Mesenchymal stem cell (in vitro differentiated cells and primary cell): ENCODE measurements at regions not wholly inside any gene's neighbourhood (a gene's known extent, or its start where the extent isn't known, plus 50 kb on each side); places are given as distances from the start of the nearest gene placed in this dataset.

Source experiments
- DNase-seq: peaks from one replicate; pipeline ENCODE4 v3.0.0-alpha.2; 2013
- H2AFZ ChIP-seq: one replicate; pipeline ENCODE4 v1.6.1; 2013; ENCODE audit warnings: low read depth, mild to moderate bottlenecking, control low read depth, inconsistent platforms, low read length, moderate library complexity
- H2AK5ac ChIP-seq: 2 replicates; pipeline ENCODE4 v1.6.1; 2013; ENCODE audit warnings: low read length, moderate library complexity, mild to moderate bottlenecking, inconsistent platforms; ENCODE audit not compliant: severe bottlenecking
- H2BK120ac ChIP-seq: one replicate; pipeline ENCODE4 v1.6.1; 2013; ENCODE audit warnings: low read depth, mild to moderate bottlenecking, inconsistent platforms, low read length, moderate library complexity
- H2BK12ac ChIP-seq, 2 experiments: one replicate each; pipeline ENCODE4 v1.6.1; 2013; ENCODE audit warnings: inconsistent platforms in 2 of 2, low read length in 2 of 2, mild to moderate bottlenecking in 2 of 2, moderate library complexity in 2 of 2, control low read depth in 1 of 2
- H2BK15ac ChIP-seq: one replicate; pipeline ENCODE4 v1.6.1; 2013; ENCODE audit warnings: mild to moderate bottlenecking, low read depth, inconsistent platforms; ENCODE audit not compliant: poor library complexity, severe bottlenecking
- H2BK5ac ChIP-seq: 2 replicates; pipeline ENCODE4 v1.6.1; 2013; ENCODE audit warnings: low read depth, mild to moderate bottlenecking, low read length, control low read depth, inconsistent platforms; ENCODE audit not compliant: poor library complexity, severe bottlenecking
- H3K14ac ChIP-seq, 2 experiments: one replicate each; pipeline ENCODE4 v1.6.1; 2013; ENCODE audit warnings: inconsistent platforms in 2 of 2, low read length in 2 of 2, control low read depth in 1 of 2, mild to moderate bottlenecking in 1 of 2, moderate library complexity in 1 of 2
- H3K18ac ChIP-seq, 2 experiments: one replicate each; pipeline ENCODE4 v1.6.1; 2013; ENCODE audit warnings: inconsistent platforms in 2 of 2, low read length in 2 of 2, control low read depth in 1 of 2, low read depth in 1 of 2, mild to moderate bottlenecking in 1 of 2
- H3K23ac ChIP-seq, 2 experiments: one replicate each; pipeline ENCODE4 v1.6.1; 2013; ENCODE audit warnings: inconsistent platforms in 2 of 2, low read length in 2 of 2, mild to moderate bottlenecking in 2 of 2, moderate library complexity in 2 of 2, control low read depth in 1 of 2
- H3K27ac ChIP-seq: 2 replicates; pipeline ENCODE4 v1.5.1; 2013; ENCODE audit warnings: mild to moderate bottlenecking, moderate library complexity, low read length, control low read depth, inconsistent platforms; ENCODE audit not compliant: poor library complexity, severe bottlenecking
- H3K27me3 ChIP-seq, 2 experiments: 2 replicates each; pipeline versions ENCODE4 v1.6.1 to v1.7.0; 2013; ENCODE audit warnings: low read length in 2 of 2, mild to moderate bottlenecking in 2 of 2, moderate library complexity in 2 of 2, control low read depth in 1 of 2, inconsistent platforms in 1 of 2; ENCODE audit not compliant: control insufficient read depth in 1 of 2, insufficient read depth in 1 of 2
- H3K36me3 ChIP-seq, 2 experiments: 2 replicates each; pipeline versions ENCODE4 v1.6.1 to v1.7.0; 2013; ENCODE audit warnings: low read length in 2 of 2, control low read depth in 1 of 2, inconsistent platforms in 1 of 2, low read depth in 1 of 2, mild to moderate bottlenecking in 1 of 2; ENCODE audit not compliant: insufficient read depth in 2 of 2, control insufficient read depth in 1 of 2
- H3K4ac ChIP-seq, 2 experiments: one replicate each; pipeline ENCODE4 v1.6.1; 2013; ENCODE audit warnings: inconsistent platforms in 2 of 2, low read length in 2 of 2, mild to moderate bottlenecking in 2 of 2, moderate library complexity in 2 of 2, control low read depth in 1 of 2, low read depth in 1 of 2
- H3K4me1 ChIP-seq: 2 replicates; pipeline ENCODE4 v1.6.1; 2013; ENCODE audit warnings: low read depth, low read length, control low read depth; ENCODE audit not compliant: control insufficient read depth, insufficient read depth
- H3K4me2 ChIP-seq: 2 replicates; pipeline ENCODE4 v1.6.1; 2013; ENCODE audit warnings: low read length, mild to moderate bottlenecking, inconsistent platforms; ENCODE audit not compliant: poor library complexity, severe bottlenecking
- H3K4me3 ChIP-seq, 2 experiments: 2 replicates each; pipeline versions ENCODE4 v1.5.1 to v1.7.0; 2013; ENCODE audit warnings: low read length in 2 of 2, mild to moderate bottlenecking in 2 of 2, control low read depth in 1 of 2, low read depth in 1 of 2; ENCODE audit not compliant: insufficient read depth in 1 of 2
- H3K79me1 ChIP-seq: replicated peaks from 2 replicates; pipeline ENCODE4 v1.6.1; 2013; ENCODE audit warnings: mild to moderate bottlenecking, control low read depth, low read length, inconsistent platforms; ENCODE audit not compliant: poor library complexity, severe bottlenecking
- H3K9ac ChIP-seq: 2 replicates; pipeline ENCODE4 v1.7.0; 2013; ENCODE audit warnings: mild to moderate bottlenecking, low read length, moderate library complexity
- H3K9me3 ChIP-seq: 2 replicates; pipeline ENCODE4 v1.7.0; 2013; ENCODE audit warnings: mild to moderate bottlenecking, low read length; ENCODE audit not compliant: control insufficient read depth
- H4K8ac ChIP-seq: one replicate; pipeline ENCODE4 v1.6.1; 2013; ENCODE audit warnings: inconsistent platforms, mild to moderate bottlenecking, low read length, moderate library complexity
- H4K91ac ChIP-seq: one replicate; pipeline ENCODE4 v1.6.1; 2013; ENCODE audit warnings: mild to moderate bottlenecking, low read length, inconsistent platforms
- WGBS: methylation state at CpG from one replicate; pipeline ENCODE4 v1.1.7; 2013; ENCODE audit warnings: mixed read lengths; 5-methylcytosine and 5-hydroxymethylcytosine counted together

DNA sequence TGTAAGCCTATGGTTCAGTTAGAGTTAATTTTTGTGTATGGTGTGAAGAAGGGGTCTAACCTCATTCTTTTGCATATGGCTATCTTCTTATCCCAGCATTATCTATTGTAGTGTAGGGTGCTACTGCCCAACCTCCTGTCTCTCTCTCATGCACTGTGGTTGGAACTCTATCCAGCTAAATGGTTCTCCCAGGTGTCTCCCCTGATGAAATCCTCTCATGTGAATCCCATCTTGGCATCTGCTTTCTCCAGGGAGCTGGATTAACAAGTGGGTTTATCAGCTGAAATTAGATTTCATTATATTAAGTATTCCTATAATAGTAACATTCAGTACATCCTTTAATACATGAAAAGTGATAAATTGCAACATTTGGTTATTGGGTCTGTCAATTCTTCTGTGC, 224.7 kb upstream of the SFRP2 start:
- no peak overlapping the region for H2AFZ ChIP-seq
- no peaks in the 10 kb centered on the region for H3K27me3 ChIP-seq
- H4K91ac ChIP-seq, result no peak overlapping the region
- no peak overlapping the region for H4K8ac ChIP-seq
- H2BK15ac ChIP-seq, result no peak overlapping the region
- H3K4me3 ChIP-seq, result no peak overlapping the region
- no peaks in the 10 kb centered on the region for H3K79me1 ChIP-seq
- no peak overlapping the region for H3K14ac ChIP-seq
- no peak overlapping the region for H2AK5ac ChIP-seq
- no peak overlapping the region for H3K23ac ChIP-seq
- no peak overlapping the region for H2BK5ac ChIP-seq
- H3K36me3 ChIP-seq, result no peaks in the 10 kb centered on the region
- no peak overlapping the region for H3K4ac ChIP-seq
- no peak overlapping the region for H3K9ac ChIP-seq
- no peak overlapping the region for H3K27ac ChIP-seq
- no peak overlapping the region for H2BK12ac ChIP-seq
- no peak overlapping the region for H2BK120ac ChIP-seq
- H3K4me2 ChIP-seq, result no peak overlapping the region
- DNase-seq, result no peak
- H3K9me3 ChIP-seq, result no peaks in the 10 kb centered on the region
- H3K18ac ChIP-seq, result no peak overlapping the region
- H3K4me1 ChIP-seq, result peaks cover under 1% of the 10 kb centered on the region

DNA sequence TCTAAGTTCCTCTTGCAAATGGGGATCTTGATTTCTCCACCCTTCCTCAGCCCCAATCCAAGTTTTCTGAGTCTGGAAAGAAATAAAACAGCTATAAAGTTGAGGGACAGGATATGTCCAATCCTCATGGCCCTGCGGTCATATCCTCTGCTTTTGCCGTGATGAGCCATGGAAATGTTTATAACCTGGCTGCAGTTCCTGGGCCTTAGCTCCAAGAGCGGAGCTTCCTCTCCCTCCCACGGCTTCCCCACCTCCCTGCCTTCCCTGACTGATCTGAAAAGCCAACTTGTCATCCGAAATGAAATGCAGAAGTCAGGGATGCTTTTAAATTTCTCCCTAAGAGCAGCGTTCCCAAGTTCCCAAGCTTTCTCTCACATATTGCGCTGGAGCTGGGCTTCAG, 221.5 kb upstream of the SFRP2 start:
- H3K9me3 ChIP-seq, result no peaks in the 10 kb centered on the region
- no peaks in the 10 kb centered on the region for H3K27me3 ChIP-seq
- no peak overlapping the region for H3K27ac ChIP-seq
- peak overlapping the region; percentile 65 for H3K9ac ChIP-seq
- no peak overlapping the region for H2AK5ac ChIP-seq
- no peak overlapping the region for H3K23ac ChIP-seq
- H3K18ac ChIP-seq, result no peak overlapping the region
- no peak overlapping the region for H3K4ac ChIP-seq
- H2BK15ac ChIP-seq, result no peak overlapping the region
- 89% methylated on average over 7 of the region's 7 CpGs for WGBS
- H2BK12ac ChIP-seq, result no peak overlapping the region
- no peak overlapping the region for H3K4me3 ChIP-seq
- H2BK120ac ChIP-seq, result no peak overlapping the region
- H3K14ac ChIP-seq, result no peak overlapping the region
- no peak overlapping the region for H2AFZ ChIP-seq
- no peak overlapping the region for H3K4me2 ChIP-seq
- H2BK5ac ChIP-seq, result no peak overlapping the region
- no peak for DNase-seq
- no peaks in the 10 kb centered on the region for H3K36me3 ChIP-seq
- H4K91ac ChIP-seq, result peak overlapping the region; percentile 83
- no peaks in the 10 kb centered on the region for H3K79me1 ChIP-seq
- H4K8ac ChIP-seq, result no peak overlapping the region
- no peaks in the 10 kb centered on the region for H3K4me1 ChIP-seq

GRCh38 chr4:154009788-154010187, 220.9 kb upstream of the SFRP2 start:
- Histone ChIP-seq H2BK5ac (no peak overlapping the region), H4K91ac (no peak overlapping the region), H3K4ac (no peak overlapping the region), H3K4me2 (no peak overlapping the region), H2AFZ (no peak overlapping the region), H3K27ac (no peak overlapping the region), H3K9ac (peak overlapping the region; percentile 65), H2BK12ac (no peak overlapping the region), H3K4me1 (peaks cover 3% of the 10 kb centered on the region), H3K27me3 (no peaks in the 10 kb centered on the region), H2BK120ac (no peak overlapping the region), H2BK15ac (no peak overlapping the region), H3K14ac (no peak overlapping the region), H3K18ac (no peak overlapping the region), H3K79me1 (no peaks in the 10 kb centered on the region), H3K36me3 (no peaks in the 10 kb centered on the region), H4K8ac (peak overlapping the region; percentile 57), H3K23ac (no peak overlapping the region), H3K4me3 (no peak overlapping the region), H3K9me3 (no peaks in the 10 kb centered on the region), H2AK5ac (no peak overlapping the region)
- no CpG with 5 or more reads among the region's 6 CpGs for WGBS
- DNase-seq, result no peak

- peak; percentile 47 for DNase-seq
- H2BK12ac ChIP-seq, result peak overlapping the region in 1 of 2 experiments; percentile 70
- no peak overlapping the region for H4K91ac ChIP-seq
- no peak overlapping the region for H2AFZ ChIP-seq
- H3K27ac ChIP-seq, result no peak overlapping the region
- H3K4me2 ChIP-seq, result no peak overlapping the region
- H3K23ac ChIP-seq, result no peak overlapping the region
- H3K27me3 ChIP-seq, result no peaks in the 10 kb centered on the region
- no peak overlapping the region for H3K9ac ChIP-seq
- no peaks in the 10 kb centered on the region for H3K36me3 ChIP-seq
- WGBS, result 90% methylated on average over 2 of the region's 2 CpGs
- peak overlapping the region; percentile 3 for H4K8ac ChIP-seq
- peak overlapping the region in 1 of 2 experiments; percentile 84 for H3K18ac ChIP-seq
- no peak overlapping the region for H2BK15ac ChIP-seq
- H2BK5ac ChIP-seq, result no peak overlapping the region
- no peak overlapping the region for H3K4me3 ChIP-seq
- H3K4me1 ChIP-seq, result peaks cover 6% of the 10 kb centered on the region
- H3K4ac ChIP-seq, result no peak overlapping the region
- no peaks in the 10 kb centered on the region for H3K79me1 ChIP-seq
- H3K9me3 ChIP-seq, result no peaks in the 10 kb centered on the region
- H2AK5ac ChIP-seq, result no peak overlapping the region
- H3K14ac ChIP-seq, result peak overlapping the region in 1 of 2 experiments; percentile 59
- H2BK120ac ChIP-seq, result no peak overlapping the region
Measured at GRCh38 chr4:154009191-154009590, 220.3 kb upstream of the SFRP2 start.
